ENCODE measurements at regions not wholly inside any gene's neighbourhood (a gene's known extent, or its start where the extent isn't known, plus 50 kb on each side); places are given as distances from the start of the nearest gene placed in this dataset.
"Not testable (repeated sequence)": the region's sequence is repeated elsewhere in the genome, so short reads cannot be mapped to it uniquely, and the experiment has no call there.

GRCh38 chrX:130552444-130553073, 150.8 kb downstream of the RBMX2 start:
- no peak for DNase-seq

GRCh38 chrX:130555341-130555740, 153.6 kb downstream of the RBMX2 start:
- no peak for DNase-seq

GRCh38 chrX:130555757-130556156, 154.0 kb downstream of the RBMX2 start:
- no peak for DNase-seq

- DNase-seq, result no peak
Observed at GRCh38 chrX:130556951-130557350, 155.2 kb downstream of the RBMX2 start.

- no peak for DNase-seq
Observed at GRCh38 chrX:130560544-130560943, 158.8 kb downstream of the RBMX2 start.

GRCh38 chrX:130561930-130562329, 160.1 kb downstream of the RBMX2 start:
- no peak for DNase-seq

GRCh38 chrX:130563476-130563875, 161.7 kb downstream of the RBMX2 start:
- DNase-seq, result no peak

GRCh38 chrX:130566028-130566683, 164.4 kb downstream of the RBMX2 start:
- DNase-seq, result no peak

GRCh38 chrX:130573030-130573429, 171.2 kb downstream of the RBMX2 start:
- DNase-seq, result not testable (repeated sequence)
